ENCODE measurements at regions not wholly inside any gene's neighbourhood (a gene's known extent, or its start where the extent isn't known, plus 50 kb on each side); places are given as distances from the start of the nearest gene placed in this dataset.

DNA sequence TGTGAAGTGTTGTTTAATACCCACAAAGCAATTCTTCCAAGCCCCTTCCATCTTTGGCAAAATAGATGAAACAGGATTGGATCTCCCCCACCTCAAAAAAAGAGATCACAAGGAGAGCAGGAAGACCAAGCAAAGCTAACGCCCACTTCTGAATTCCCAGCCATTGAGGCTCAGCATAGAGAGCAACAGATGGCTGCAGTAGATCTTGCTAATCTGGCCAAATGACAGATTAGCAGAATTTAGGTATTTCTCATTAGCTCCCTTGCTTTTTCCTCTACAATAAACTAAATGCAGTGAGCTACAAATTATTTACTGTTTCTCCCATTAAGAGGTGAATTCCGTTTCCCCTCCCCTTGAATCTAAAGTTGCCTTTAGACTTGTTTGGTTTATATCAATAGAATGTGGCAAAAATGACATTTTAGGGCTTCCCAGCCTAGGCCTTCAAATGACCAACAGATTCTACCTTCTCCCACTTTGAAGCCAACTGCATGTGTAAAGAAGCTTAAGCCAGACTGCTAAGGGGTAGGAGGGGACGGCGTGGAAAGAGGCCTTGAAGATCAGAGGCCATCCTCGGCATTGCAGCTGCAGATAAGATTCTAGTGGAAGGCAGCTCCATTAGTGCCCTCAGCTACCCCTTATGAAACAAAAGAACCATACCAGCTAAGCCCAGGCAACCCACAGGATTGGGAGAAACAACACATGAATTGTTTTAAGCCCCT, 56.8 kb upstream of the CPEB4 start:
- no peak for DNase-seq (ENCODE audit: low spot score)

GRCh38 chr5:173832386-173832785, 55.8 kb upstream of the CPEB4 start:
- no peak for DNase-seq (ENCODE audit: low spot score)

DNA sequence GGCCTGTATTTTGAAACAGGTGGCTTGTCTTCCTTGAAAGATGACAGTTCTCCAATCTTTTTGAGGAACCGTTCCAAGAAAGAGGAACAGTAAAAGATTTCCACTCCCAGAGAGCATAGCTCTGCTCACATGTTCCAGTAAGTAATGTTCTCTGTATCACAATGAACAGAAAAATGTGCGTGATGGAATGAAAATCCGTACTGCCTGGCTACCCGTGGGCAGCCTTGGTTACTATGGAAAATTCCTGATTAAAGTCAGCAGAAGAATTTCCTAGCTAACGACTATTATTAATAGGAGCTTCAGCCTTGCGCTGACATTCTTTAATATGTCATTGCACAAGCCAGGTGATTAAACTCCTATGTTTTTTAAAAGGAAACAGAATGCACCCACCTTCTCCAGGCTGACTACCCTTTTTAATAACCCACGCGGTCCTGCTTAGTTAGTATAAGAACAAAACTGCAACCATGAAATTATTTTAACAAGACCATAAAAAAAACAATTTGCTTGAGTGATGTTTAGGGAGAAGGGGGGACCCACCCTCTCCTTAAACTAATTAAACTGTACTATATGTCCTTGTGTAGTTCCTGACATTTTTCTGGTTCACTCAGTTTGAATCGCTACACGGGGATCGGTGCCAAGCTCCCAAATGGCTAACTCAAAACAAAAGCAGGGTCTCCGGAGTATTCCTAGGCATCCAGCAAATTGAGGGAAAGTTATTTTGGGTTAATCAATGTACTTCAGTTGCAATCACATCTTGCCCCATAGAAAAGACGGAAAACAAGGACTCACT, 54.8 kb upstream of the CPEB4 start:
- no peak for DNase-seq (ENCODE audit: low spot score)

GRCh38 chr5:173834071-173834771, 53.9 kb upstream of the CPEB4 start:
- no peak for DNase-seq (ENCODE audit: low spot score)

DNA sequence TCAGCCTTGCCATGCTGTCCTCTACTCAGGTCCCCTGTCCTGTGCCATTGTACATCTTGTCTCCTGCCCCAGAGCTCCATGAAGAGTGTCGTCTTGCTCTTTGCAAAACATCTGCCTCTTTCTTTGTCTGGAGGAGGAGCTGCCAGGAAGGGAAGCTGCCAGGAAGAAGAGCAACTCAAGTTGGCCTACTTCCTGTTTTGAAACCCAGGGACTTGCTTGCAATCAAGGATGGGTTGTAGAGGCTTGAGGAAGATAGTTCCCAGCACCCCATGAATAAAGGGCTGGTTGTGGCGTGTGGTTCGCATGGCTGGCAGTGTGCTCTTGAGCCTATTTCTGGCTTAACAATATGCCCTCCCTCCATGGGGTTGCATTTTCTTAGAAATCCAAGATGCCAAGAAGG, 53.0 kb upstream of the CPEB4 start:
- no peak for DNase-seq (ENCODE audit: low spot score)

DNA sequence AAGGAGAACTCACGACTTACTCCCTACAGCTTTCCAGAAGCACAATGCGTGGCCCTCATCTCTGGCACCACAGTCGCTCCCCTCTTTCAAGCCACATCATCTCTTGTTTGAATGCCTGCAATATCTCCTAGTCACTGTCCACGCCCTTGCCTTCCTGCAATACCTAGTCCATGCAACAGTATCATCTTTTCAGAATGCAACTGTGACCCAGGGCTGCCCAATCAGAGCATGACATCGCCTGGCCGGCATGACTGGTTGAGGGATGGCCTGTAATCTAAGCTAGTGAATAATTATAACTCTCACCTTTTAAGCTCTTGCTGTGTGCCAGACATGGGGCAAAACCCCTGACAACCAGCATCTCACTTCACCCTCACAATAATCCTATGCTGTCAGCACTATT, 52.5 kb upstream of the CPEB4 start:
- DNase-seq (ENCODE audit: low spot score) = no peak

GRCh38 chr5:173837654-173838053, 50.5 kb upstream of the CPEB4 start:
- no peak for DNase-seq (ENCODE audit: low spot score)
